B cell (primary cell): ENCODE measurements at regions not wholly inside any gene's neighbourhood (a gene's known extent, or its start where the extent isn't known, plus 50 kb on each side); places are given as distances from the start of the nearest gene placed in this dataset.

Experiments
- ATAC-seq: fragments of 200-7000 bp; cut with Tn5 transposase; one replicate; pipeline ENCODE4 v1.10.0; 2021; ENCODE audit warnings: low read depth, mild to moderate bottlenecking, moderate number of reproducible peaks, moderate library complexity
- CTCF ChIA-PET: fragments of 350-600 bp; sonication (Branson Sonifier 250); formaldehyde crosslinking; loops from one replicate; lab custom pipeline; 2021; ENCODE audit warnings: antibody characterized with exemption, inconsistent platforms; lab: Charles Lee
- POLR2A ChIA-PET: fragments of 350-600 bp; sonication (Branson Sonifier 250); formaldehyde crosslinking; loops from one replicate; lab custom pipeline; 2021; ENCODE audit warnings: antibody characterized with exemption; lab: Charles Lee
- DNase-seq: peaks from one replicate; pipeline ENCODE4 v3.0.0; 2013
- H2AFZ ChIP-seq: 2 replicates; pipeline ENCODE4 v1.6.1; 2012; ENCODE audit warnings: mild to moderate bottlenecking, low read depth, low read length; ENCODE audit not compliant: insufficient read depth, poor library complexity, severe bottlenecking
- H3K27ac ChIP-seq, 2 donors: 1 replicate in 1 of 2; 2 replicates in 1 of 2; pipeline ENCODE4 v1.5.1; 2012 to 2013; ENCODE audit warnings: low read length in 2 of 2, mild to moderate bottlenecking in 2 of 2, moderate library complexity in 1 of 2
- H3K27me3 ChIP-seq, 4 experiments: fragments of 200-600 bp in 1 of 4; sonication (generic) in 1 of 4; replicated peaks in 1 of 4; 1 replicate in 2 of 4; 2 replicates in 2 of 4; pipeline versions ENCODE4 v1.6.1 to v1.7.0; 2013 to 2016; ENCODE audit warnings: low read length in 3 of 4, mild to moderate bottlenecking in 2 of 4, mixed read lengths in 1 of 4, moderate library complexity in 1 of 4; ENCODE audit not compliant: insufficient read depth in 4 of 4, control insufficient read depth in 3 of 4; ENCODE audit errors: control extremely low read depth in 1 of 4
- H3K36me3 ChIP-seq, 2 experiments: replicated peaks in 1 of 2; 1 replicate in 1 of 2; 2 replicates in 1 of 2; pipeline versions ENCODE4 v1.6.1 to v1.7.1; 2013; ENCODE audit warnings: low read length in 1 of 2; ENCODE audit not compliant: insufficient read depth in 2 of 2, control insufficient read depth in 1 of 2; ENCODE audit errors: control extremely low read depth in 1 of 2, extremely low read depth in 1 of 2
- H3K4me1 ChIP-seq, 2 donors: fragments of 200-600 bp in 1 of 2; sonication (generic) in 1 of 2; 1 replicate in 1 of 2; 2 replicates in 1 of 2; pipeline versions ENCODE4 v1.5.1 to v1.6.1; 2013 to 2017; ENCODE audit warnings: low read length in 2 of 2; ENCODE audit not compliant: control insufficient read depth in 2 of 2, insufficient read depth in 2 of 2
- H3K4me2 ChIP-seq: replicated peaks from 2 replicates; pipeline ENCODE3; 2012; ENCODE audit warnings: mild to moderate bottlenecking, low read depth, low read length; ENCODE audit not compliant: poor library complexity, severe bottlenecking
- H3K4me3 ChIP-seq, 5 experiments: fragments of 200-600 bp in 1 of 5; sonication (generic) in 1 of 5; 1 replicate in 3 of 5; 2 replicates in 2 of 5; pipeline versions ENCODE4 v1.5.1 to v1.7.0; 2011 to 2016; ENCODE audit warnings: low read length in 4 of 5, mild to moderate bottlenecking in 4 of 5, low read depth in 2 of 5, control low read depth in 1 of 5, moderate library complexity in 1 of 5; ENCODE audit not compliant: insufficient read depth in 1 of 5; ENCODE audit errors: control extremely low read depth in 1 of 5, extremely low read depth in 1 of 5
- H3K79me2 ChIP-seq: fragments of 200-600 bp; sonication (generic); one replicate; pipeline ENCODE4 v1.6.0; 2016; ENCODE audit warnings: low read length; ENCODE audit not compliant: control insufficient read depth, insufficient read depth
- H3K9ac ChIP-seq: fragments of 200-600 bp; sonication (generic); 2 replicates; pipeline ENCODE4 v1.6.1; 2017; ENCODE audit warnings: mild to moderate bottlenecking, low read length, moderate library complexity
- H3K9me3 ChIP-seq, 3 donors: one replicate each; pipeline versions ENCODE4 v1.6.1 to v1.7.1; 2013; ENCODE audit warnings: low read length in 2 of 3; ENCODE audit not compliant: control insufficient read depth in 2 of 3, insufficient read depth in 1 of 3; ENCODE audit errors: control extremely low read depth in 1 of 3
- H4K20me1 ChIP-seq: 2 replicates; pipeline ENCODE4 v1.6.0; 2012; ENCODE audit warnings: mild to moderate bottlenecking, low read length; ENCODE audit not compliant: insufficient read depth, control insufficient read depth, poor library complexity, severe bottlenecking
- H3K27ac Mint-ChIP-seq: one replicate; pipeline ENCODE4 v1.8.0; 2021; ENCODE audit warnings: mixed read lengths
- H3K27me3 Mint-ChIP-seq: one replicate; pipeline ENCODE4 v1.8.0; 2021; ENCODE audit warnings: mixed read lengths
- H3K4me1 Mint-ChIP-seq: one replicate; pipeline ENCODE4 v1.8.0; 2021; ENCODE audit warnings: mixed read lengths
- H3K4me3 Mint-ChIP-seq: one replicate; pipeline ENCODE4 v1.8.0; 2021; ENCODE audit warnings: mixed read lengths
- H3K9me3 Mint-ChIP-seq: one replicate; pipeline ENCODE4 v1.8.0; 2022; ENCODE audit warnings: mixed read lengths; ENCODE audit not compliant: insufficient read depth
- EZH2 ChIP-seq: IDR thresholded peaks from 2 replicates; pipeline ENCODE4 v1.6.1; 2012; ENCODE audit warnings: borderline replicate concordance, low read depth, mild to moderate bottlenecking, moderate library complexity, low read length; ENCODE audit not compliant: insufficient read depth, poor library complexity, severe bottlenecking
- WGBS: methylation state at CpG from one replicate; pipeline ENCODE4 v1.1.5; 2013; ENCODE audit warnings: missing lambda C conversion rate; ENCODE audit not compliant: insufficient coverage; 5-methylcytosine and 5-hydroxymethylcytosine counted together
- intact Hi-C: fragments of 100-400 bp; cut with micrococcal nuclease; formaldehyde crosslinking; loops from one replicate; pipeline ENCODE4 v1.10.0; 2022
- TF ChIP-seq, protein P1 (sequence below): fragments of 200-600 bp; IDR thresholded peaks from one replicate; pipeline ENCODE4 v1.8.0; 2022; ENCODE audit warnings: antibody characterized with exemption, mild to moderate bottlenecking

DNA sequence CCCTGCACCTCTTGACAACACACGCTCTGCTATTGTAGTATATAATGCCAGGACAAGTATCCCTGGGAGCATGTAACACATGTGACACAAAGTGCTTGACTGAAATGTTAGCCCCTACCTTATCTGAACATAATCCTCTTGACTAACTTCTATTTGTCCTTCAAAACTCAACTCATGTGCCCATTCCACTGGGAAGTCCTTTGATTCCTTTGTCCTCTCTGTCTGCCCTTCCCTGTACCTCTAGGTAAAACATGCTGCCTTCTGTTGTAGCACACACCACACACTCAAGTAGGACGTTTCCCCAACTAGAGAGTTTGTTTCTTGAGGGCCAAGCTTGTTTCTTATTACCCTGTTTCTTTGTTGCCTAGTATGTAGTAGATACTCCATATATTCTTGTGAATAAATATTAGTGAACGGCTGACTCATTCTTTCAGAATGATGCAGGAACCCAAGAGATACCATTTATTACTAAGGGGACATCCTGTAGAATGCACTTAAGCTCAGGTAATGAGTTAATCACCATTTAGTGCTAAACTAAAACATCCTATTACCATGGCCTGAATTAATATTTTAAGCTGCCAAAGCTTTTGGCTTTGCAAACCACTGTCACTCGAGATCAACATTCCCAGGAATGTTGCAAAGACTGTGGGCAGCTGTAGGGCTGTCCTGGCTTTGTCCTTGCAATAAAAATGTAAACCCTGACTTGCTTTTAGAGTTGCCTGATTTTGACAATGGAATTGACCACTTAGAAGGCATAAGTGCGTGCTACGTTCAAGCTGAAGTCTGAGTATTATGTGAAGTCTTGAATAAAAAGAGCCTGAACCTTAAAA lies 313.4 kb downstream of the COG6 start:
- Histone ChIP-seq H3K79me2 (no peaks in the 10 kb centered on the region), H3K9me3 (no peaks in the 10 kb centered on the region), H2AFZ (no peak overlapping the region), H3K36me3 (no peaks in the 10 kb centered on the region), H3K27ac (no peak overlapping the region), H3K27me3 (no peaks in the 10 kb centered on the region), H3K9ac (no peak overlapping the region), H3K4me1 (no peaks in the 10 kb centered on the region), H3K4me2 (no peak overlapping the region), H4K20me1 (no peaks in the 10 kb centered on the region), H3K4me3 (no peak overlapping the region)
- POLR2A ChIA-PET = no interaction called here
- intact Hi-C loops = no loop called here
- TF ChIP-seq, protein P1, sequence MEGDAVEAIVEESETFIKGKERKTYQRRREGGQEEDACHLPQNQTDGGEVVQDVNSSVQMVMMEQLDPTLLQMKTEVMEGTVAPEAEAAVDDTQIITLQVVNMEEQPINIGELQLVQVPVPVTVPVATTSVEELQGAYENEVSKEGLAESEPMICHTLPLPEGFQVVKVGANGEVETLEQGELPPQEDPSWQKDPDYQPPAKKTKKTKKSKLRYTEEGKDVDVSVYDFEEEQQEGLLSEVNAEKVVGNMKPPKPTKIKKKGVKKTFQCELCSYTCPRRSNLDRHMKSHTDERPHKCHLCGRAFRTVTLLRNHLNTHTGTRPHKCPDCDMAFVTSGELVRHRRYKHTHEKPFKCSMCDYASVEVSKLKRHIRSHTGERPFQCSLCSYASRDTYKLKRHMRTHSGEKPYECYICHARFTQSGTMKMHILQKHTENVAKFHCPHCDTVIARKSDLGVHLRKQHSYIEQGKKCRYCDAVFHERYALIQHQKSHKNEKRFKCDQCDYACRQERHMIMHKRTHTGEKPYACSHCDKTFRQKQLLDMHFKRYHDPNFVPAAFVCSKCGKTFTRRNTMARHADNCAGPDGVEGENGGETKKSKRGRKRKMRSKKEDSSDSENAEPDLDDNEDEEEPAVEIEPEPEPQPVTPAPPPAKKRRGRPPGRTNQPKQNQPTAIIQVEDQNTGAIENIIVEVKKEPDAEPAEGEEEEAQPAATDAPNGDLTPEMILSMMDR = no peak
- no peak for TF ChIP-seq EZH2
- ATAC-seq (no peak), DNase-seq (no peak)
- H3K9me3 Mint-ChIP-seq = no peaks in the 10 kb centered on the region
- WGBS = 98% methylated on average over 4 of the region's 6 CpGs
- H3K27me3 Mint-ChIP-seq = peaks cover 31% of the 10 kb centered on the region
- CTCF ChIA-PET = no interaction called here
- no peaks in the 10 kb centered on the region for H3K4me1 Mint-ChIP-seq
- H3K4me3 Mint-ChIP-seq = no peak overlapping the region
- no peak overlapping the region for H3K27ac Mint-ChIP-seq

DNA sequence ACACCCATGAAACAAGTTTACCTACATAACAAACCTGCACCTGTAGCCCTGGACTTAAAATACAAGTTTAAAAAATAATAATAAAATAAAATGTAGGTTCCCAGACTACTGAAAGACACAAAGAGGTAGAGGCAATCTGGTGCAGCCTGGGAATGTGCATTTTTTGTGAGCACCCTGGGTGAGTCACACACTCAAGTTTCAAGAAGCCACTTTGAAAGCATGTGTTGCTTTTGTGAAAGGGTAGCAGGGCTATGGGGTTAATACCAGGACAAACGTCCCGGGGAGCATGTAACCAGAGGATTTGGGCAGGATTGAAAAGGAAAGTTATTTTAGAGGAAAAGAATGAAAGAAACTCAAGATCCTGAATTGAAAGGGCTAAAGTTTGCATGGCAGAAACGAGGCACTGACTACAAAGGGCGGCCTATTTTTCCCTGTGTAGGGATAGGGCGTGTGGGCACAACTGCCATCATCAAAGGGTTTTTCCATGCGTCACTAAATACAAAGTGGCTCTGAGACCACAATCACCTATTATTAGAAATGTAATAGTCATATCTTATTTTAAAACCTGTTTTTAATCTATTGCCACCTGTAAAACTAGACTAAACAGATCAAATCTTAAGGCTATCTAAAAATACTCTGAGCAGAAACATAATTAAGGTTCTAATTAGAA lies 314.9 kb downstream of the COG6 start:
- ATAC-seq (no peak), DNase-seq (no peak)
- H3K79me2 ChIP-seq = no peaks in the 10 kb centered on the region
- H2AFZ ChIP-seq = no peak overlapping the region
- H4K20me1 ChIP-seq = no peaks in the 10 kb centered on the region
- ChIA-PET CTCF (no interaction called here), POLR2A (no interaction called here)
- Mint-ChIP-seq H3K4me3 (no peak overlapping the region), H3K27me3 (peaks cover 29% of the 10 kb centered on the region), H3K9me3 (no peaks in the 10 kb centered on the region), H3K4me1 (no peaks in the 10 kb centered on the region), H3K27ac (no peak overlapping the region)
- no peak overlapping the region for H3K9ac ChIP-seq
- no peak overlapping the region for H3K27ac ChIP-seq
- H3K4me3 ChIP-seq = no peak overlapping the region
- H3K36me3 ChIP-seq = no peaks in the 10 kb centered on the region
- H3K4me1 ChIP-seq = no peaks in the 10 kb centered on the region
- TF ChIP-seq, protein P1 = no peak
- TF ChIP-seq EZH2 = no peak
- intact Hi-C loops = no loop called here
- H3K4me2 ChIP-seq = no peak overlapping the region
- WGBS = 68% methylated on average over 3 of the region's 6 CpGs
- H3K27me3 ChIP-seq = no peaks in the 10 kb centered on the region
- H3K9me3 ChIP-seq = no peaks in the 10 kb centered on the region
